ENCODE measurements at regions not wholly inside any gene's neighbourhood (a gene's known extent, or its start where the extent isn't known, plus 50 kb on each side); places are given as distances from the start of the nearest gene placed in this dataset.

GRCh38 chr12:75894965-75895754, 136.4 kb downstream of the PHLDA1 start:
- no peak for DNase-seq

- no peak for DNase-seq
These were observed 137.8 kb downstream of the PHLDA1 start for GRCh38 chr12:75893765-75894164.

GRCh38 chr12:75892731-75893408, 138.7 kb downstream of the PHLDA1 start:
- no peak for DNase-seq

- no peak for DNase-seq
These were observed 140.5 kb downstream of the PHLDA1 start for GRCh38 chr12:75891072-75891471.

GRCh38 chr12:75890660-75891059, 140.9 kb downstream of the PHLDA1 start:
- DNase-seq: no peak

GRCh38 chr12:75890141-75890540, 141.4 kb downstream of the PHLDA1 start:
- DNase-seq: no peak

GRCh38 chr12:75888874-75889613, 142.5 kb downstream of the PHLDA1 start:
- DNase-seq: no peak

- no peak for DNase-seq
These were observed 143.2 kb downstream of the PHLDA1 start for GRCh38 chr12:75888399-75888798.

GRCh38 chr12:75887979-75888378, 143.6 kb downstream of the PHLDA1 start:
- no peak for DNase-seq

- no peak for DNase-seq
These were observed 147.1 kb downstream of the PHLDA1 start for GRCh38 chr12:75884465-75884985.

GRCh38 chr12:75883241-75883640, 148.3 kb downstream of the PHLDA1 start:
- DNase-seq: no peak

- no peak for DNase-seq
These were observed 149.2 kb downstream of the PHLDA1 start for GRCh38 chr12:75882421-75882820.

GRCh38 chr12:75881920-75882319, 149.7 kb downstream of the PHLDA1 start:
- DNase-seq: no peak

- no peak for DNase-seq
These were observed 153.6 kb downstream of the PHLDA1 start for GRCh38 chr12:75877763-75878621.

GRCh38 chr12:75876832-75877762, 154.5 kb downstream of the PHLDA1 start:
- no peak for DNase-seq

- no peak for DNase-seq
These were observed 157.1 kb downstream of the PHLDA1 start for GRCh38 chr12:75874441-75874840.

- DNase-seq: no peak
These were observed 158.8 kb downstream of the PHLDA1 start for GRCh38 chr12:75872762-75873161.

- no peak for DNase-seq
These were observed 160.7 kb downstream of the PHLDA1 start for GRCh38 chr12:75870878-75871277.

GRCh38 chr12:75868501-75868900, 163.1 kb downstream of the PHLDA1 start:
- no peak for DNase-seq

- DNase-seq: no peak
These were observed 166.3 kb downstream of the PHLDA1 start for GRCh38 chr12:75865315-75865714.

- no peak for DNase-seq
These were observed 167.4 kb downstream of the PHLDA1 start for GRCh38 chr12:75864161-75864560.
